Kidney (tissue), 13 donors: ENCODE measurements at regions not wholly inside any gene's neighbourhood (a gene's known extent, or its start where the extent isn't known, plus 50 kb on each side); places are given as distances from the start of the nearest gene placed in this dataset.

Source experiments
- DNase-seq, 5 donors: peaks; one replicate each; pipeline ENCODE4 v3.0.0-alpha.2; 2013 to 2020
- FAIRE-seq: peaks from 2 replicates; lab custom pipeline; 2012; peaks lifted over from hg19 to GRCh38; lab: Jason Lieb, UNC
- H3K27ac ChIP-seq, 2 donors: one replicate each; pipeline ENCODE4 v1.7.0; 2013; ENCODE audit warnings: low read depth in 2 of 2, low read length in 2 of 2, inconsistent platforms in 1 of 2
- H3K27me3 ChIP-seq: one replicate; pipeline ENCODE4 v1.7.1; 2013; ENCODE audit warnings: low read length, inconsistent platforms; ENCODE audit not compliant: control insufficient read depth, insufficient read depth
- H3K36me3 ChIP-seq, 3 donors: one replicate each; pipeline versions ENCODE4 v1.7.0 to v1.7.1; 2013; ENCODE audit warnings: low read length in 3 of 3, control low read depth in 1 of 3, inconsistent platforms in 1 of 3; ENCODE audit not compliant: insufficient read depth in 3 of 3, control insufficient read depth in 2 of 3
- H3K4me1 ChIP-seq, 3 donors: one replicate each; pipeline versions ENCODE4 v1.7.0 to v1.7.1; 2013; ENCODE audit warnings: low read length in 3 of 3, inconsistent platforms in 1 of 3, low read depth in 1 of 3; ENCODE audit not compliant: control insufficient read depth in 2 of 3, insufficient read depth in 2 of 3
- H3K4me3 ChIP-seq, 3 donors: one replicate each; pipeline versions ENCODE4 v1.7.0 to v1.8.1; 2013; ENCODE audit warnings: low read length in 3 of 3, control low read depth in 1 of 3, inconsistent platforms in 1 of 3
- H3K9ac ChIP-seq, 3 donors: one replicate each; pipeline versions ENCODE4 v1.7.0 to v1.7.1; 2013; ENCODE audit warnings: low read length in 3 of 3, control low read depth in 1 of 3, inconsistent platforms in 1 of 3
- H3K9me3 ChIP-seq, 3 donors: one replicate each; pipeline versions ENCODE4 v1.7.0 to v1.7.1; 2013; ENCODE audit warnings: low read length in 3 of 3, control low read depth in 1 of 3, inconsistent platforms in 1 of 3; ENCODE audit not compliant: control insufficient read depth in 2 of 3, insufficient read depth in 1 of 3
- CTCF ChIP-seq: IDR thresholded peaks from 3 replicates; pipeline ENCODE4 v1.5.1; 2012; ENCODE audit warnings: mild to moderate bottlenecking, moderate library complexity, borderline replicate concordance; ENCODE audit not compliant: insufficient read depth; ENCODE audit errors: extremely low read depth
- intact Hi-C: fragments of 100-400 bp; cut with DNase I; formaldehyde crosslinking; loops from one replicate; pipeline ENCODE4 v1.11.1; 2022
- donor health status: control.
- donor health status: control.
- donor health status: control.
- donor health status: control.
- donor health status: control.
- donor health status: DM: yes; HTN: yes; CAD: no.
- donor health status: Normal renal cell carcinoma (clear cell type).

GRCh38 chr13:42383025-42383424 lies 111.1 kb downstream of the AKAP11 start:
- DNase-seq (no peak), FAIRE-seq (no peak)
- Histone ChIP-seq H3K4me3 (no peak overlapping the region), H3K9me3 (no peaks in the 10 kb centered on the region), H3K27ac (no peak overlapping the region), H3K4me1 (no peaks in the 10 kb centered on the region), H3K36me3 (no peaks in the 10 kb centered on the region), H3K27me3 (no peaks in the 10 kb centered on the region), H3K9ac (no peak overlapping the region)
- intact Hi-C loops: no loop called here
- no peak for TF ChIP-seq CTCF

- Histone ChIP-seq H3K9me3 (no peaks in the 10 kb centered on the region), H3K27ac (no peak overlapping the region), H3K4me1 (no peaks in the 10 kb centered on the region), H3K36me3 (no peaks in the 10 kb centered on the region), H3K27me3 (no peaks in the 10 kb centered on the region), H3K4me3 (no peak overlapping the region), H3K9ac (no peak overlapping the region)
- DNase-seq (no peak), FAIRE-seq (no peak)
- intact Hi-C loops: no loop called here
- TF ChIP-seq CTCF: no peak
These were observed 112.3 kb downstream of the AKAP11 start for GRCh38 chr13:42384265-42384664.

GRCh38 chr13:42388326-42388725 lies 116.4 kb downstream of the AKAP11 start:
- DNase-seq (no peak), FAIRE-seq (no peak)
- no peak overlapping the region for H3K9ac ChIP-seq
- intact Hi-C loops: no loop called here
- no peaks in the 10 kb centered on the region for H3K9me3 ChIP-seq
- H3K4me3 ChIP-seq: no peak overlapping the region
- H3K27ac ChIP-seq: no peak overlapping the region
- no peaks in the 10 kb centered on the region for H3K27me3 ChIP-seq
- H3K4me1 ChIP-seq: no peaks in the 10 kb centered on the region
- no peak for TF ChIP-seq CTCF
- no peaks in the 10 kb centered on the region for H3K36me3 ChIP-seq

- Histone ChIP-seq H3K27me3 (no peaks in the 10 kb centered on the region), H3K27ac (no peak overlapping the region), H3K9me3 (no peaks in the 10 kb centered on the region), H3K4me1 (no peaks in the 10 kb centered on the region), H3K9ac (no peak overlapping the region), H3K36me3 (no peaks in the 10 kb centered on the region), H3K4me3 (no peak overlapping the region)
- intact Hi-C loops: no loop called here
- DNase-seq: no peak
- FAIRE-seq: no peak
- TF ChIP-seq CTCF: no peak
These were observed 117.1 kb downstream of the AKAP11 start for GRCh38 chr13:42389041-42389440.
